Activated naive CD4-positive, alpha-beta T cell treated with Interleukin-2 at 50 U/mL for 16 hours (primary cell): ENCODE measurements at regions not wholly inside any gene's neighbourhood (a gene's known extent, or its start where the extent isn't known, plus 50 kb on each side); places are given as distances from the start of the nearest gene placed in this dataset.
"Not testable (repeated sequence)": the region's sequence is repeated elsewhere in the genome, so short reads cannot be mapped to it uniquely, and the experiment has no call there.

Source experiments
- DNase-seq: peaks from one replicate; pipeline ENCODE4 v3.0.0-alpha.2; 2020

- DNase-seq = no peak
Observed at GRCh38 chr2:16952368-16952767, 286.7 kb upstream of the CYRIA start.

- no peak for DNase-seq
Observed at GRCh38 chr2:16950436-16950835, 284.8 kb upstream of the CYRIA start.

- DNase-seq = no peak
Observed at GRCh38 chr2:16948710-16949109, 283.1 kb upstream of the CYRIA start.

GRCh38 chr2:16948053-16948452 is 282.4 kb upstream of the CYRIA start:
- no peak for DNase-seq

- no peak for DNase-seq
Observed at GRCh38 chr2:16943279-16943958, 277.8 kb upstream of the CYRIA start.

GRCh38 chr2:16940214-16940613 is 274.6 kb upstream of the CYRIA start:
- no peak for DNase-seq

DNA sequence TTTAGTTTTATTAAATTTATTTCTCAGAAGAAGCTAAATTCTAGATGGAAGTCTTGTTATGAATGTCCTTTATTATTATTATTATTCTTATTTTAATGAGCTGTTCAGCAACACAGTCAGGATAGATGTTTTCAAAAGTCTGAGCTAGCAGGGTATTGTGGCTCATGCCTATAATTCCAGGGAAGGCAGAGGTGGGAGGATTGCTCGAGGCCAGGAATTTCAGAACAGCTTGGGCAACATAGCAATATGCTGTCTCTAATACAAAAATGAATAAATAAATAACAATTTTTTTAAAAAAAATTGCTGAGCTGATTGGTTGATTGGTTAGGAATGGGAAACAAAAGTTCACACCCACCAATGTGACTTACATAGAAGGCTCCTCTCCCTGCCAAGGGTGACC is 274.1 kb upstream of the CYRIA start:
- DNase-seq = no peak

GRCh38 chr2:16933355-16933754 is 267.7 kb upstream of the CYRIA start:
- no peak for DNase-seq

DNA sequence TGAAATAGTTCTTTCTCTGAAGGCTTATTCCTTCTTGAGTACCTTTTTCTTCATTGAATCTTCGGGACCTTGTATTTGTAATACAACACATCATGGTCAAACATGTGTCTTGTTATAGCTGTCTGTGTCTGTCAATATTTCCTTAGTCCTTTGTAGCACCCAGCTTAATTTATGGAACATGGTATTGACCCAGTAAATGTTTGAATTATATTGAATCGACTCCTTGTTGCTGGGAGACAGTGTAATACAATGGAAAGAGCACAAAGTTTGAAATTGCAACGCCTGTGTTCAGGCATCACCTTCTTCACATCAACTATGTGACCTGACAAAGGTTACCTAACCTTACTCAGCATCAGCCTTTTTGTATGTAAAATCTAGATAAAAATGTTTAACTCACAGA is 267.2 kb upstream of the CYRIA start:
- no peak for DNase-seq

DNA sequence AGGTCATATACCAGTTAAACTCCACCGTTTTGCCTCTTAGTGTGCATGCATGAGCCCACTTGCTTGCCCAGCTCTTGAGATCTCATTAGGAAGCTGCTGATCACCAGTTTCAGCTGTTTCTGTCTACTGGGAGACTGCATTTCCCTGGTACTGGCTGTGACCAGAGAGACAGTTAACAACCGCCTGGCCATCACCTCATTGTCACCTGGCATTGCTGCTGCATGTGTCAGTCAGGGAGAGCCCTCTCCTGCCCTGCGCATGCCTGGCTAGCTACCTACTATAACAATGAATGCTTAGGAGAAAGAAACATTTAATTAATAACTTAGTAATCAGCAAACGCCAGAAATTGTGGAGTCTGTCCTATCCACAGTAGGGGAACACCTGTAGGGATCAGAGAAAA is 265.8 kb upstream of the CYRIA start:
- no peak for DNase-seq

DNA sequence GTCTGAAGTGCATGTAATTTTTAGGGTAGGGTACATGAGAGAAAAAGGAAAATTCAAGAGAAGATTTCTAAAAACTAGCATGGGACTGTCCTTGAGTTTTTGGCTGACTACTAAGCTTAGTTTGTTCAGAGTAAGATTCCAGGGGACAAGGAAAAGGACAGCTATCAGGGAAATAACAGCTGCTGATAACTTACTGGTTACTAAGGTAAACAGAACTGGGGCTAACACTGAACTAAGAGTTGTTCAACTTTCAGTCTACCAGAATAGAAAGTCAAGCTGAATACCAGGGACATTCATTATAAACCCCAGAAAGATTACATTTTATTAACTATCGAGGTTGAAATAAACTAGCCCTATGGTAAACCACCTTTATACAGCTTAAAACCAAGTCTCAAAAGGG is 261.8 kb upstream of the CYRIA start:
- no peak for DNase-seq

GRCh38 chr2:16925145-16925544 is 259.5 kb upstream of the CYRIA start:
- DNase-seq = no peak

- DNase-seq = not testable (repeated sequence)
Observed at GRCh38 chr2:16915341-16915755, 249.7 kb upstream of the CYRIA start.

- DNase-seq = no peak
Observed at GRCh38 chr2:16911746-16912145, 246.1 kb upstream of the CYRIA start.

DNA sequence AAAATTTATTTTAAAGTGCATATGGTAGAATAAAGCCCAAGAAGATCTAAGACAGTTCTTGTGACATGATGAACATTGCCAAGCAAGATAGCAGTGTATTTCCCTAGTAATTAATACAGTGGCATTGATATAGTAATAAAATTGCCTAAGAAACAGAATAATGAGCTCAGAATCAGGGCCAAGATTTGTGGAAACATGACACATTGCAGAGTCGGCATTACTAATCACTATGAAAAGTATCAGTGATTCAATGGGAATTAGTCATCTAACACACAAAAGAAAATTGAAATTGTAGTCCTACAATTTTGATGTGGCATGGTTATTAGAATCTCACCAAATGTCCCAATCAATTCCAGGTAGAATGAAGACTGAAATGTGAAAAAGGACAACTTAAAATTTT is 243.0 kb upstream of the CYRIA start:
- DNase-seq = no peak

- DNase-seq = no peak
Observed at GRCh38 chr2:16907645-16908282, 242.1 kb upstream of the CYRIA start.

GRCh38 chr2:16905325-16905724 is 239.7 kb upstream of the CYRIA start:
- not testable (repeated sequence) for DNase-seq

DNA sequence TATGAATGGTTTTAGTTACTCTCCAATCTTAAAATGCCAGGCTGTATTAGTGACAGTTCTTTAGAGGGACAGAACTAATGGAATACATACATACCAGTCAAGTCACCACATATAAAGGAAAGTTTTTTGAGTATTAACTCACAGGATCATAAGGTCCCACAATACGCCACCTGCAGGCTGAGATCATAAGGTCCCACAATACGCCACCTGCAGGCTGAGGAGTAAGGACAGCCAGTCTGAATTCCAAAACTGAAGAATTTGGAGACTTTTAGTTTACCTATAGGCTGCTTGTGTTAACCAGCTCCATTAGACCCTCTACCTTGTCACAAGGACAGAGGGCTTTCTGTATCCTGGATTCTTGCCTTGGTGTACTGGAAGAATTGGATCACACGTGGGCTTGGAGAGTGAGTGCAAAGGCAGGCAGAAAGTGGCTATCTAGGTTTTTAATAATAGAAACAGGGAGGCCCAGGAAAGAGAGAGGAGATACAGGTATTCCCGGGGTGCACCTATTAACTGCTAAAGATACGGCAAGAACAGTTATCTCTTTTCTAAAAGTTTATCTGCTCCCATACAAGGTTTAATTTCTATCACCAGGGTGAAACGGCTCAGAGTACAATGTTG is 234.9 kb upstream of the CYRIA start:
- DNase-seq = no peak

DNA sequence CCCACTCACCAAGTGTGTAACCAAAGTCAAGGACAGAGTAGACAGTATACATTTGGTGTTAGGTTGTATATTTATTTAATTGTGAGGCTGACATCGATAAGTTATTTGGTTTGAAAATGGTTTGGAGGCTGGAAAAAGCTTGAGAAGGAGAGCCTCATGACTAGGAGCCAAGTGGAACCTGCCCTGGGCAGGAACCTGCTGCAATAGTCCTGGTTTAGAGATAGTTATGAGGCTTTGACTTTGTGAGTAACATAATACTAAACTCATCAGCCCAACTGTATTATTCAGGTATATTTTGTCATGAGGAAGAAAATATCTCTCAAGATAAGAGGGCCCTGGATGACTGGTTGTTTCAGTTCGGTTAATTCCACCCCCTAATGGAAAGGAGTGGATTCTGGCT is 234.3 kb upstream of the CYRIA start:
- DNase-seq = no peak

DNA sequence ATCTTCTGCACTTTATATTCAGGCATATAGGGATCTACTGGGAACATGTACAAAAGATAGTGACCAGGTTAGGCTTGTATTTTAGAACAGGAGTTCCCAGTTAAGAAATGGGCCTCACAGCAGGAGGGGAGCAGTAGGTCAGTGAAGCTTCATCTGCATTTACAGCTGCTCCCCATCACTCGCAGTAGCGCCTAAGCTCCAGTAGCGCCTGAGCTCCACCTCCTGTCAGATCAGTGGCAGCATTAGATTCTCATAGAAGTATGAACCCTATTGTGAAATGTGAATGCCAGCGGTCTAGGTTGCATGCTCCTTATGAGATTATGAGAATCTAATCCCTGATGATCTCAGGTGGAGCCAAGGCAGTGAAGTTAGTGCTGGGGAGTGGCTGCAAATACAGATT is 224.4 kb upstream of the CYRIA start:
- no peak for DNase-seq

- no peak for DNase-seq
Observed at GRCh38 chr2:16885027-16885426, 219.4 kb upstream of the CYRIA start.

- no peak for DNase-seq
Observed at GRCh38 chr2:16882706-16883105, 217.1 kb upstream of the CYRIA start.

GRCh38 chr2:16881122-16881521 is 215.5 kb upstream of the CYRIA start:
- no peak for DNase-seq

DNA sequence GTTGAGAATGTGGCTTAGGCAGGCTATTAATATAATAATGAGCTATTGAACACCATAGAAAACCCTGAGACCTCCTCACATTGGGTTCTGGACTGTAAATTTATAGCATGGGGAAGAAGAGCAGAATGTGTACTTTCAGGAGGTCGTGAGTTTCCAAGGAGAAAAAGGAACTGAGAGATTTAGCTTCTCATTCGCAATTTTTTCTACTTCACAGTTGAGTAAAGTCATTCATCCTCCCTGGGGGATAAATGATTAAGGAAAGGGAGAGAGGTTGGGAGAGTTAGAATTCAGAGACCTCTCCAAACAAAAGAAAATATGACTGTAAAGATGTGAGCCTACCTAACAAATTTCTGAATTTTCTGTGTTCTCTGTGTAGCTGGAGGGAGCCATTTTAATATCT is 205.8 kb upstream of the CYRIA start:
- DNase-seq = no peak
